Activated T-cell treated with anti-CD3 and anti-CD28 coated beads, Interleukin-2, amount 50 U/mL, for 48 hours (primary cell): ENCODE measurements at regions not wholly inside any gene's neighbourhood (a gene's known extent, or its start where the extent isn't known, plus 50 kb on each side); places are given as distances from the start of the nearest gene placed in this dataset.

Experiments
- DNase-seq, 2 experiments: peaks; one replicate each; pipeline ENCODE4 v3.0.0-alpha.2; 2020

- DNase-seq = no peak
Observed at GRCh38 chr9:115373710-115374045, 255.7 kb upstream of the TNC start.

GRCh38 chr9:115374724-115375268 is 256.8 kb upstream of the TNC start:
- DNase-seq = no peak

- DNase-seq = no peak
Observed at GRCh38 chr9:115378241-115378640, 260.3 kb upstream of the TNC start.

GRCh38 chr9:115378758-115379157 is 260.8 kb upstream of the TNC start:
- no peak for DNase-seq

GRCh38 chr9:115379719-115380118 is 261.8 kb upstream of the TNC start:
- no peak for DNase-seq

- DNase-seq = no peak
Observed at GRCh38 chr9:115382865-115383264, 264.9 kb upstream of the TNC start.

- DNase-seq = no peak
Observed at GRCh38 chr9:115385383-115386122, 267.6 kb upstream of the TNC start.

GRCh38 chr9:115386963-115387770 is 269.2 kb upstream of the TNC start:
- no peak for DNase-seq

- DNase-seq = no peak
Observed at GRCh38 chr9:115391168-115391825, 273.3 kb upstream of the TNC start.

- no peak for DNase-seq
Observed at GRCh38 chr9:115393976-115394775, 276.2 kb upstream of the TNC start.

- no peak for DNase-seq
Observed at GRCh38 chr9:115395511-115396021, 277.6 kb upstream of the TNC start.

- no peak for DNase-seq
Observed at GRCh38 chr9:115396071-115396529, 278.1 kb upstream of the TNC start.

GRCh38 chr9:115397591-115398312 is 279.8 kb upstream of the TNC start:
- DNase-seq = no peak

- no peak for DNase-seq
Observed at GRCh38 chr9:115398313-115398650, 280.3 kb upstream of the TNC start.

- DNase-seq = no peak
Observed at GRCh38 chr9:115398996-115399395, 281.0 kb upstream of the TNC start.

- DNase-seq = no peak
Observed at GRCh38 chr9:115400796-115401195, 282.8 kb upstream of the TNC start.

- no peak for DNase-seq
Observed at GRCh38 chr9:115401756-115402327, 283.9 kb upstream of the TNC start.

GRCh38 chr9:115403753-115404152 is 285.8 kb upstream of the TNC start:
- no peak for DNase-seq

GRCh38 chr9:115404311-115404710 is 286.4 kb upstream of the TNC start:
- DNase-seq = no peak

GRCh38 chr9:115411516-115411915 is 293.6 kb upstream of the TNC start:
- no peak for DNase-seq

- DNase-seq = no peak
Observed at GRCh38 chr9:115411993-115412452, 294.1 kb upstream of the TNC start.
